Activated CD8-positive, alpha-beta memory T cell treated with anti-CD3 and anti-CD28 coated beads, Interleukin-2, amount 50 U/mL, for 48 hours (primary cell): ENCODE measurements at regions not wholly inside any gene's neighbourhood (a gene's known extent, or its start where the extent isn't known, plus 50 kb on each side); places are given as distances from the start of the nearest gene placed in this dataset.
"Not testable (repeated sequence)": the region's sequence is repeated elsewhere in the genome, so short reads cannot be mapped to it uniquely, and the experiment has no call there.

ENCODE experiments used
- DNase-seq: peaks from one replicate; pipeline ENCODE4 v3.0.0-alpha.2; 2020

DNA sequence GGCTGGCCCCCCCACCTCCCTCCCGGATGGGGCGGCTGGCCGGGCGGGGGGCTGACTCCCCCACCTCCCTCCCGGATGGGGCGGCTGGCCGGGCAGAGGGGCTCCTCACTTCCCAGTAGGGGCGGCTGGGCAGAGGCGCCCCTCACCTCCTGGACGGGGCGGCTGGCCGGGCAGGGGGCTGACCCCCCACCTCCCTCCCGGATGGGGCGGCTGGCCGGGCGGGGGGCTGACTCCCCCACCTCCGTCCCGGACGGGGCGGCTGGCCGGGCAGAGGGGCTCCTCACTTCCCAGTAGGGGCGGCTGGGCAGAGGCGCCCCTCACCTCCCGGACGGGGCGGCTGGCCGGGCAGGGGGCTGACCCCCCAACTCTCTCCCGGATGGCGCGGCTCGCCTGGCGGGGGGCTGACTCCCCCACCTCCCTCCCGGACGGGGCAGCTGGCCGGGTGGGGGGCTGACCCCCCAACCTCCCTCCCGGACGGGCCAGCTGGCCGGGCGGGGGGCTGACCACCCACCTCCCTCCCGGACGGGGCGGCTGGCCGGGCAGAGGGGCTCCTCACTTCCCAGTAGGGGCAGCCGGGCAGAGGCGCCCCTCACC is 194.1 kb upstream of the GRIA1 start:
- not testable (repeated sequence) for DNase-seq

DNA sequence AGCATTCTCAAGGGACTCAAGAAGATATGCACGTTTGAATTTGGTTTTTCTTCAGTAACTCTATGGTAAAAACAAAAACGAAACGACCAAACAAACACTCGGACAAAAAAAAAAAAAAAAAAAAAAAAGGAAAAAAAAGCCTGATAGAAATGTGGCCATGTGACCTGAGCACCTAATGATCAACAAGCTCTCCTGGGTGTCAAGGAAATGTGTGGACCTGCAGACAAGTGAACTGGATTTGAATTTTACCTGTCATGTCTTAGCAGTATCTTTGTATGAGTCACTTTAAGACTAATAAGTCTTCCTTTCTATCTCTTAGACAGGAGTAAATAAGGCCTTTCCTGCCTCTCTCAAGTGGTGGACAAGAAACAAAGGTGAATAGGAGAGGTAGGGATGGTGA is 190.6 kb upstream of the GRIA1 start:
- DNase-seq = no peak

DNA sequence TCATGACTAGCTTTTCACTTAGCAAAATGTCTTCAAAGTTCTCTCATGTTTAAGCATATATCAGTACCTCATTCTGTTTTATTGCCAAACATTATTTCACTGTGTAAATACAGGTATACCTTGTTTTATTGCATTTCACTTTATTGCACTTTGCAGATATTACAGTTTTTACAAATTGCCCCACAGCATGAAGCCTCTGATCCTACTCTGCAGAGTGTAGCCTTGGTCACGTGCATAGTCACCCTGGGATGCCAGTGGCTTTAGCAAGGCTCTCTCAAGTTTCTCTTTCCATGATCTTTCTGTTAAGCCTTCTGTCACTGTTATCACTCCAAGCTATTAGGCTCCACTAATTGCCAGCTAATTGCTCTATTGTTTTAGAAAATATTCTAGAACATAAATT is 182.2 kb upstream of the GRIA1 start:
- DNase-seq = no peak

DNA sequence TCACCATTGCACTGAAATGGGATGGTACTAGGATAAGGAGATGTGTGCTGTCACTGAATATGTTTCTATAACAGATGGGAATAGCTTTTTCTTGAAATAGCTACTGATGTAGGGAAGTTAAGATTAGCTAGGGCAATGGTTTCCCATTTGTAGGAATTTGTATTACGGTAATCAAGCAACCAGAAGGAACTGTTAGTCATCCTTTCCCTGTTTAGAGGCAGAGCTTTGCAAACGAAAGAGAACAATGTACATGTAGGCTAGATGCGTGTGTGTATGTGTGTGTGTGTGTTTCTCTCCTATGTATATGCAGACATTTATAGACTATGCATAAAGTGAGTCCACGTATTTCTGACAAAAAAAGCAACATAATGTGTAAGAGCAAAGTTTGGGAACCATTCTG is 171.9 kb upstream of the GRIA1 start:
- no peak for DNase-seq

DNA sequence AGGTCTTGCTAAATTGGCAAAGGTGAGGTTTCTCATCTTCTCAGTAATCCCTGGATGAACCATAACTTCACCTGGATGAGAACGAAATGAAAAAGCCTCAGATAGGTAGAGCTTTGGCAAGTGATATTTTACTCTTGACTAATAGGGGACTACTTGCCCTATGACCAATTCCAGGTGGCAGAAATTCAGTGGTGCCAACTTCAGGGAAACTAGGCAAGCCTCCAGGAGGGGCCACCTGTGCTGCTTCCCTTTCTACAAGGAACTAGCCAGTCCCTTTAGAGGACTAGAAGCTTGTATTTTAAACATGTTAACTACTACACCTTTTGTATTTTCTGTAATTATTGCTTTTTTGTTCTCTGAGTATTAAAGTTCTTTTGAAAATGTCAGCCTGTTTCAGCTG is 169.0 kb upstream of the GRIA1 start:
- no peak for DNase-seq

DNA sequence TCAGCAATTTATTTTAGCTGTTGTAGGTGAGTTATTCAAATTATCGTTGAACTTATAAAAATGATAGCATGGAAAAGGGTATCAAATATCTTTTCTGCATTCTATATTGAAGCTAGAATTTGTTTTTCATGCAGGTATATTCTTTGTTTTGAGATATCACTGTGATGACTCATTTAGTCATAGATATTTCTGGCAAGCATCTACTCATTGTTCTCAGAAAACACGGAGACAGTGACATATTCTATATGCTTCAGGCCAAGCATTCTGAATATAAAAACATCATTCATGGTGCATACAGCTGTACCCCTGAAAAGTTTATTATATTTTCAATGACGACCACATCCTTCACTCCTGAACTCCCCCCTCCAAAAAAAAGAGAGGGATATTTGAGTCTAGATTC is 150.3 kb upstream of the GRIA1 start:
- DNase-seq = no peak

DNA sequence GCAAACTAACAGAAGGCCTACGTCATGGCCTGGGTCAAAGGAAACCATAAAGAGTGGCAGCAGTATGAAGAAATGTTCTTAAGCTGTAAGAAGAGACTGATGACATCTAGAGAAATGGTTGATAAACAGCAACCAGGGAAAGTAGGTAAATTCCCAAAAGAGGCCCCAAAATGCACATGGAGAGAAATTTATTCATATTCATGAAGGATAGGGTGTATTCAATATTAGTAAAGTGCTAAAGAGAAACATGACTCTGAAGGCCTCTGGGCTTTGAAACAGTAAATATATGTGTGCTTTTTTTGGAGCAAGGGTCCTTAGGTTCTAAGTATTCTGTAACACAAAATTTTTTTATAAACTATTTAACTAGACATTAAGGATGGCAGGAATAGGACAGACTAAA is 149.7 kb upstream of the GRIA1 start:
- no peak for DNase-seq

DNA sequence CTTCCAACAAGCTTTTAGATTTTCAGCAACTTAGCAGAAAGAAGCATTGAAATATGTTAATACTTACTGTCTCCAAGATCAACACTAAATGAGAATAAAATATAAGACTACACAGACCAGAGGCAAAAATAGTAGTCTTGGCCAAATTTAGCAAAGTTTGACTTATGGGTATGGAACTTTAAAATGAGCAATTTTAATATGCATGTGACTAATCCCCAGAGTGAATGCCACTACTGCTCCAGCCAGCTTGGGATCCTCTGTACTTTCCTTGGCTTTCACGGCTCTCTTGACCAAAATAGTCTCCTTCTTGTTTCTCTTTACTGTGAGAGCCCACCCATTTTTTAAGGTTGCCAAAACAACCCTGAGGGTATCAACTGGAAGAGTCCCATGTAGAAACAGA is 148.0 kb upstream of the GRIA1 start:
- no peak for DNase-seq

DNA sequence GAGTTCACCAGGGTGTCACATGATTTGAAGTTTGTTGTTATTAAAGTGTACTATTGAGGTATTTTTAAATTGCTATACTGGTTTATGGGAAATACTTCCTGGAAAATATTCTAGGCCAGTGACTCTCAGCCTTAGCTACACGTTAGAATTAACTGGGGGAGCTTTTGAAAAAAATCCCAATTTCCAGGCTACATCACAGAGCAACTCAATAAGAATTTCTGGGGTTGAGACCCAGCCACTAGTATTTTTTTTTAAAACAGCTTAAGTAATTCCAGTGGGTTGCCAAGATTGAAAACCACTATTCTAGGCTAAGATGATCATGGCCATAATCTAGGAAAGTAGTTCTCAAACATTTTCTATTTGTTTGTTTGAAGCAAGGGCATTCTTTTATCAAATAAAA is 142.9 kb upstream of the GRIA1 start:
- DNase-seq = no peak

DNA sequence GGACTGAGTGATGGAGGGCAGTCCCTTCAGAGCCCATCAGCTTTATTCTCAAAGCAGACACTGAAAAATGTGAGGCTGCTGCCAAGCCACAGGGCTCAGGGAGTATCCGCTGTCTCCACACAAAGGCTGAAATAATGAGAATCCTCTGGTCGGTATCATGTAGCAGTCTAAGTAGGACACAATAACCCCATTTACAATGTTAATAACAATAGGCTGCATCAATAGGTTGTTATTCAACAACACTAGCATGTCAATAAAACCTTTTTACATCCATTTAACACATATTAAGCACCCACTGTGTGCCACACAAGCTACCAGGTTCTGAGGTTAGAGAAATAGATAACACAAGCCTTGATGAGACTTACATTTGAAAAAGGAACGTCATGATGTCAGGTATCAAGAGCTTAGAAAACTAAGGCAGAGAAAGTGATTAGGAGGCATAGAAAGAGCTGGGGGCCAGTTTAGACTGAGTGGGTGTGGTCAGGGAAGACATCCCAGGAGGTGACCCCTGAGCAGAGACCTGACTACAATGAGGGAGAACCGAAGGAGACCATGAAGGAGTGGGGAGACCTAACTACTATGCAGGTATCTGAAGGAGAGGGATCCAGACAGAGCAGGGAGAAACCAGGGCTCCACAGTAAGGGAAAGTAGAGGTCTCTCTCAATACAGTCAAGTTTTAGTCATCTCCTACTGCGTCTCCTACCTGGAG is 140.1 kb upstream of the GRIA1 start:
- no peak for DNase-seq

DNA sequence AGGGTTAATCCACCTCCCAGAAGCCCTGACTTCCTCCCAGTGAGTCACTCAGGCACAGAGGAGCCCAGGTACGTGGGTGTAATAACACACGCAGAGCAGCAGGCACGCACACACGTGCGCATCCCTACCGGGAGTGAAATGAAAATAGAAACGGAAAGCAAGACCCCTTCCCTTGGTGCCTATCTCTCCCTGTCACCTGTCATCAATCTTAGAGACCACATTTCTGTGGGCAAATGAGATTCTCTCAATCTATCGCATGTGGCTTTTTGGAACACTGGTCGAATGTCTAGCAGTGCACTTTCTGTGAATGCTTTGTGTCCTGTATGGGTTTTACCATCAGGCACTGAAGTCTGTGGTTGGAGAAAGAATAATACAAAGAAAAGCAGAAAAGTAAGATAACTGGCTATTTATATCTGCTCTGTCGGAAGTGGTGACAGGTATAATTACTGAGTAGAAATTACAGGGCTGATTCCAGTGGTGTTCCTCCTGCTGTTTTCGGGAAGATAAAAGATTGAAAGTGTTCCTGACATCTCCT is 137.7 kb upstream of the GRIA1 start:
- DNase-seq = no peak

DNA sequence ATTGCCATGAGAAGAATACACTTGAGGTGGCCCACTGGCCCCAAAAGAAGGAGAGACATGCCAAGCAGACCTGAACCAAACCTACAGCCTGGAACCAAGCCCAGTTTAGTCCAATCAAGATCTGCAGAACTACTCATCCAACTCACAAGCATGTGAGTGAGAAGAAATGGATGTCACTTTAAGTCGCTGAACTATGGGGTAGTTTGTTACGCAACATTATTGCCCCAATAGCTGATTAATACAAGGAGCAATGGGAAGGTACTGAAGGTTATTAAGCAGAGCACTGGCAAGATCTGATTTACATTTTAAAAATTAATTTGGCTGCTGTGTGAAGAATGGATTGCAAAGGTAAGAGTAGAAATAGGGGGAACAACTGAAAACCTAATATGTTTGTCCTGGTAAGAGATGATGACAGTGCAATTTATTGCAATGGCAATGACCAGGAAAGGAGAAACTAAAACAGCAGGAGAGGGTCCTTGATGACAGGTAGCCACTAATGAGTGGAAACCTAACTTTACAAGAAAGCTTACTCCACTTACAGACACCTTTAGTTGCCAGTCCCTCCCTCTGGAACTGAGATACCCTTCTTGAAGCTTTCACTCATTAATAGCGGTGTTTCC is 132.9 kb upstream of the GRIA1 start:
- no peak for DNase-seq

DNA sequence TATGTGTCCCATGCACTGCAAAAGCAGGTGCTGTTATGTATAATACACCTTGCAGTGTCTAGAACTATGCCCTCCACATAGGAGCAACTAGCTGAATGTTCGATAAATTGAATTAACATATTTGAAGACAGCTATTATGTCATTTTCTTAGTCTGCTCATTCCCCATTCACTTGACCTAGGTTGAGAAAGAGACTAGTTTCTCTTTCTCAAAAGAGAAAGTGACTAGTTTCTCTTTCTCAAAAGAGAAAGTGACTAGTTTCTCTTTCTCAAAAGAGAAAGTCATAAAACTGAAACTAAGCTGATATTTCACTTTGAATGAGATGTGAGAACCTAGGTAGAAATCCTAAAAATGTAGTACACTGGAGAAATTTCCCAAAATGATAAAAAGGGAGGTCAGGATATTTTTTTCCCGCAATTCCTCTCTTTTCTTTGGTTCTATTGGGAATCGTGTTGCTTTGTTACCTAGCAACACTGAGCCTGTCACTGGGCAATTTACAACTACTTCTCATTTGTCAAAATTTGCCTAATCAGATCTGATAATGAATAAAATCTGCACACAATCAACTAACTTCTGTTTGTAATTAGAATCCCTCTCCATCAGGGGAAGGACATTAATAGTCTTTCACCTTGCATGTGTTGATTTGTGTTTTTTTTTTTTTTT is 132.0 kb upstream of the GRIA1 start:
- no peak for DNase-seq

DNA sequence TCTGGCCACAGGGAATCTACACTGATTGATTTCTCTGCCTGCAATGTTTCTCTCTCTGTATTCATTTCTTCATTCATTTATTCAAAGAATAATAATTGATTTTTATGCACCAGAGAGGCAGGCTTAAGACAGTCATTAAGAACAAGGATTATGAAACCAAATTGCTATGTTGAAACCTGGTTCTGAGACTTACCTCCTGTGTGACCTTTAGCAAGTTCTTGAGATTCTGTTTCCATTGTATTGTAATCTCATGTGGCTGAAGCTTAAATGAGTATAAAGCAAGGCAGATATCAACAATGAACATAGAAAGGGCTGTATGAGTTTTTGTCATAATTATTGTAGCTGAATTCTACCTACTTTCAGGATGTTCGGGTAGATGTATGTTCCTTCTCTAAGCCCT is 129.6 kb upstream of the GRIA1 start:
- DNase-seq = no peak

DNA sequence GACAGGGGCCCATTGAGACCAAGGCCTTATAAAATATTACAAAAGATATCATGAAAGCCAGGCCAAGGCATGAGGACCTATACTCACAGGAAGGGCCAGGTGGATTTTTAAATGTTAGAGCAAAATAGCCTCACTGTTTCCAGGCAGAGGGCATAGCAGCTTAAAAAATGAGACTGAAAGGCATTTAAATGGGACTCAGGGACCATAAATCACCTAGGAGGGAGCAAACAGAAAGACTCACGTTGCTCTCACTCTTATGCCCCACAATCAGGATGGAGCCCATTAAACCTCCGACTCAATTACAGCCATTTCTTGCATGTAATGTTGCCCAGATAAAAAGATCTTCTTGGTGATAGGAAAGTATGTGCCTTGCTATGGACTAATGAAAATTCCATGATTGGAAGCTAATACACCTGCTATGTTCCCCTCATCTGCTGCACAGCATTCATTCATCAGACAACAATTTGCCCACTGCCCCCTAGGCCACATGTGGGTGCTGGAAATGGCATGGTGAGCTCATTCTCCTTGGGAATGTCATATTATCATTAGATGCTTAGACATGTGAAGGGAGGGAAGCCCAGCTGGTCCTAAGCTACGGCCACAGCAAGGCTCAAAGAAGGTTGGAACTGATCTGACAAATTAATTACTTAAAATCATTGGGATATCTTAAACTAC is 128.6 kb upstream of the GRIA1 start:
- no peak for DNase-seq

DNA sequence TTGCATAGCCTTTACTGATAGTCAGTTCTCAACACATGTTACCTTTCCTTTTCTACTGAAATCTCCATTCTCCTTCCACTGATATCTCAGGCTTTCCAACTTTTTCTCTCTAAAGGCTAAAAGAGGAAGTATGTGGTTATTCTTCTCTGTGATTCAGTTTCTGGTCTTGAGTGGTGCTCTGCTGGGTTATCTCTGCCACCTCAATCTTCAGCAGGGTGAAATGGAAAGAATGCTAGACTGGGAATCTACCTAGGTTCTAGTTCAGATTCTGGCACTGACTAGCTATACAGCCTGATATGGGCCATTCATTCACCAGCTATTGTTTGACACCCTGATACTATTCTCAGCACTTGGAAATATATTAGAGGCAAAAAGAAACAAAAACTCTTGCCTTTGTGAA is 124.9 kb upstream of the GRIA1 start:
- DNase-seq = no peak

DNA sequence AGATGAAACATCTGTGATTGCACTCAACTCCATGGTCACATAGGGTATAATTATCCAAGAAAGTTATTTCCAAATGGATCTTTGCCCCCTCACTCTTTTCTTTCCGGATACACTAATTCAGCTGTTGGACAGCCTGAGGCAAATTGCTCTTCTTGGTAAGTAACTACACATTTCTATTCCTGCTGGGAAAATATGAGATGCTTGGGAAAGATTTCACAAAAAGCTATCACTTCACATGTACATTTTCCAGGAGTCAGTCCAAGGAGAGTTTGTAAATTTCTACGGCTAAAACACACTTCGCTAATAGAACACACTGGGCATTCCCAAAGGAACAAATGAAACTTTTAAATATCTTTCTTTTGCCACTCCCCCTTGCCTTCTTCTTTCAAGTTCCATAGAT is 123.0 kb upstream of the GRIA1 start:
- no peak for DNase-seq

DNA sequence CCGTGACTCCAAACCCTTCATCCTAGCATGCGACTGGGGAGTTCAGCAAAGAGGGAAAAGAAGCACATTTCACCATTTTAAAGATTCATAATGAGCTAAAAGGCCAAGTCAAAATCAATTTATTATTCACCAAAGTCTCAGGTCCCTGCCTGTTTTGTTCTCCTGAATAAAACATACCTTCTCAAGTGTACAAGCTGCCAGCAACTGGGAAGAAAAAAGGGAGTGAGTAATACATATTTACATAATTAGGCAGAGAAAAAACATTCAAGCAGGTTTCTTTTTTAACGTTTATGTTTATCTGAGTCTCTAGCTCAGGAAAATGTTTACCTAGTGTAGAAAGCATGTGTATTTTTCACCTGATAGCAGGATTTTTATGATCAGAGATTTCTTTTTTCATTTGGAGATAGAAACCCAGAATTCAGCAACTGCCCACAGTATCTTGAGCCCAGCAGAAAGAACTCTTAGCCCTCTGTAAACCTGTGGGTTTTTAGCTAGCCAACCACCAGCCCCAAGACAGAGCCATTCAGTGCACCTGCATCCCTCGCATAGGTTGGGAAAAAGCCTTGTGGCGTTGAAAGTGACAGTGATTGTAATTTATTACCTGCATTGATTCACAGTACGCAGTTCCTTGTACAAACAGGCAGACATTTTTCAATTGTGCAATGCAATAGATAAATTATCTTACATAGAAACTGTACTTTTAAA is 117.9 kb upstream of the GRIA1 start:
- no peak for DNase-seq

DNA sequence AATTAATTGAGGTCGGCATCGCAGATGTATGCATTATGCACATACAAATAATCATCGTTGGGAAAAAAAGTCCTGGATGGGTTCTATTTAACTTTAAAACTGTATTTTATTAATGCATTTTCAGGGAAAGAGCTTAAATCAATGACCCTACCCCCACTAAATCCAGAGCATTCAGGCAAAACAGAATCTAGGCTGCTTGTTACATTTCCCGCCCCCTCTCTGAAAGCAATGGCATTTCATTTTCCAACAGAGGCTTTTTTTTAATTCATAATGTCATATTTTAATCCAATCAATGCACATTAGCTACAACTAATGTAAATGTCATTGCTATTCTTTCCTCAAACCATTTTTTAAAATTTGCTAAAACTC is 117.4 kb upstream of the GRIA1 start:
- DNase-seq = no peak

DNA sequence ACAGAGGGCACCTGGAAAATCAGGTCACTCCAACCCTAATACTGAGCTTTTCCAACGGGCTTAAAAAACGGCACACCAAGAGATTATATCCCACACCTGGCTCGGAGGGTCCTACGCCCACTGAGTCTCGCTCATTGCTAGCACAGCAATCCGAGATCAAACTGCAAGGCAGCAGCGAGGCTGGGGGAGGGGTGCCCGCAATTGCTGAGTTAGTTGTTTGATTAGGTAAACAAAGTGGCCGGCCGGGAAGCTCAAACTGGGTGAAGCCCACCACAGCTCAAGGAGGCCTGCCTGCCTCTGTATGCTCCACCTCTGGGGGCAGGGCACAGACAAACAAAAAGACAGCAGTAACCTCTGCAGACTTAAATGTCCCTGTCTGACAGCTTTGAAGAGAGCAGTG is 108.8 kb upstream of the GRIA1 start:
- not testable (repeated sequence) for DNase-seq

DNA sequence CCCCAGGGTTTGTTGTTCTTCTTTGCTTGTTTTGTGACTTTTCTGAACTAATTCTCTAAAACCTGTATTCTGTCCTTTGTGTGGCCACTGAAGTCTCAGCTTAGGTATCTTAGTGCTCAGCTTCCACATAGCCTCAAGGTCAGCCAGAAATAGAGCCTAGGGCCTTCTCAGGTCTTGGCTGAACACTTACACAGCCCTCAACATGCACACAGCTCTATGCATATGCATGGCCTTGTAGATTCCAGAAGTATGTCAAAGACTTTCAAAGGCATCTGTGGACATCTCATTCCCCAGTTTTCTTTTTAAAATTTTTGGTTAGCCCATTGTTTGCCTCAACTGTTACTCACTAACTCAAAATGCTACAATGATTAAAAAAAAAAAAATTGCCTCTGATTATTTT is 99.9 kb upstream of the GRIA1 start:
- no peak for DNase-seq

DNA sequence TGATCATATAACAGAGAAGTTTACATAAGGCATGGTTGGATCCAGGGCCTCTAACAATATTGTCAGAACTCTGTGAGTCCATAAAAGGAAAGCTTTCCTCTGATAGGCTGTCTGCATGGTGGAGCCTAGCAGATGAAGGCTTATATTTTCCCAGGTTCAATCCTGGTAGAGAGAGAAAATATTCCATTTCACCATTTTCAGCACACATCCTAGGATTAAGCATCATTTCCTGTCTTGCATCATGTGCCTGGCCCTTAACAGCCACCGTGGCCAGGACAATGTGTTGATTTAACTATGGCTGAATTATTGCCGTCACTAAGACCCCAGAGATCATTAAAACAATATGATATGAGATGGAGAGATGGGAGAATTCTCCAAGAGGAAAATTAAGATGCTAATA is 90.9 kb upstream of the GRIA1 start:
- DNase-seq = no peak

DNA sequence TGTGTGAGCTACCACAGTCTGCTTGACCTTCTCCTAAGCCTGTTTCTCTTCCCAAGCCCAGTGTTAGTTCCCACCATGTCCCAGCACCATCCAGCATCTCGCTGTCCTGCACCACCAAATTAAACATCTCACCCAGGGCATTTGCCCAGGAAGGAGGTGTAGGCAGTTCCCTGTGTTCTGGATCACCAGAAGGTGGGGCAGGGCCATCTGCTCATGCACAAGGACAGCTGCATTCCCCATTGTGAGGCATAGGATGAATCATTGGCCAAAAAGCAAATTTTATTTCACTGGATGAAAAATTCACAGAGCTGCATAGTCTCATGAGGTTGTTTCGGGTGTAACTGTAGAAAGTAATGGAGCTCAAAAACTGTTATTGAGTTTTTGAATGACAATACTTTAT is 89.5 kb upstream of the GRIA1 start:
- DNase-seq = no peak
